Gastroesophageal sphincter (tissue), 4 donors: ENCODE measurements at regions not wholly inside any gene's neighbourhood (a gene's known extent, or its start where the extent isn't known, plus 50 kb on each side); places are given as distances from the start of the nearest gene placed in this dataset.

Experiments
- ATAC-seq: fragments of 150-250 bp; one replicate; pipeline ENCODE4 v1.9.1; 2016; ENCODE audit warnings: mild to moderate bottlenecking, moderate library complexity
- H3K27ac ChIP-seq, 4 donors: fragments of 200-600 bp; sonication (generic) in 3 of 4; 1 replicate in 3 of 4; 2 replicates in 1 of 4; pipeline ENCODE4 v1.5.1; 2016 to 2019
- H3K27me3 ChIP-seq: fragments of 200-600 bp; sonication (generic); one replicate; pipeline ENCODE4 v1.5.1; 2019
- H3K36me3 ChIP-seq, 2 donors: fragments of 200-600 bp; sonication (generic); one replicate each; pipeline ENCODE4 v1.5.1; 2019; ENCODE audit warnings: control low read depth in 1 of 2
- H3K4me1 ChIP-seq, 3 donors: fragments of 200-600 bp; sonication (generic); 1 replicate in 2 of 3; 2 replicates in 1 of 3; pipeline ENCODE4 v1.5.1; 2016 to 2019; ENCODE audit warnings: control low read depth in 2 of 3
- H3K4me3 ChIP-seq, 2 donors: fragments of 200-600 bp; sonication (generic); one replicate each; pipeline ENCODE4 v1.5.1; 2019; ENCODE audit warnings: mild to moderate bottlenecking in 1 of 2, moderate library complexity in 1 of 2
- H3K9me3 ChIP-seq, 3 donors: fragments of 200-600 bp; sonication (generic); one replicate each; pipeline ENCODE4 v1.5.1; 2017 to 2019; ENCODE audit warnings: control low read depth in 2 of 3
- EP300 ChIP-seq: sonication (generic); formaldehyde crosslinking; IDR thresholded peaks from one replicate; pipeline ENCODE4 v1.6.1; 2017; ENCODE audit warnings: antibody characterized with exemption, mild to moderate bottlenecking
- POLR2A ChIP-seq, 2 donors: fragments of 450-650 bp; IDR thresholded peaks; one replicate each; pipeline ENCODE4 v1.6.1; 2017; ENCODE audit warnings: antibody characterized with exemption in 2 of 2, mild to moderate bottlenecking in 2 of 2, moderate library complexity in 1 of 2
- POLR2AphosphoS5 ChIP-seq: sonication (generic); formaldehyde crosslinking; IDR thresholded peaks from one replicate; pipeline ENCODE4 v1.6.1; 2017; ENCODE audit warnings: antibody characterized with exemption
- WGBS, 2 donors: methylation state at CpG; one replicate each; pipeline ENCODE4 v1.1.5; 2018; ENCODE audit warnings: low coverage in 1 of 2; 5-methylcytosine and 5-hydroxymethylcytosine counted together
- TF ChIP-seq, protein P1 (sequence below), 4 experiments: fragments of 200-600 bp in 2 of 4; fragments of 450-650 bp in 2 of 4; sonication (generic) in 1 of 4; IDR thresholded peaks; one replicate each; pipeline ENCODE4 v1.5.1; 2017 to 2019; ENCODE audit warnings: antibody characterized with exemption in 4 of 4, mild to moderate bottlenecking in 2 of 4, moderate library complexity in 2 of 4

DNA sequence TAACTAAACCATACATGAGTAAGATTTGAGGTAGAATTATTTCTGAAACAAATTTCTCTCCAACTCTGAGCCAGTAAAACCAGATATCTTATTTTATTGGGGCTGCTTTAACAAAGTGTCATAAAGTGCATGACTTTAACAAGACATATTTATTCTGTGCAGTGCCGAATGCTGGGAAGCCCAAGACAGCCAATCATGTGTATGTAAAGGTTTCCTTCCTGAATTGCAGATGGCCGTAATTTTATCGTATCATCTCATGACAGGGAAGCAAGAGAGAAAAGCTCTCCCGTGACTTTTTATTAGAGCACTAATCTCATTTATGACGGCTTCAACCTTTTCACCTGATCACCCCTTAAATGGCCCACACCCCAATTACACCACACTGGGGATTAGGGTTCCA, 777.9 kb downstream of the TMEM121 start:
- no peak for TF ChIP-seq POLR2A (IDR thresholded peaks at IDR 0.05)
- no peak for TF ChIP-seq EP300
- no peak for TF ChIP-seq POLR2AphosphoS5
- TF ChIP-seq, protein P1, sequence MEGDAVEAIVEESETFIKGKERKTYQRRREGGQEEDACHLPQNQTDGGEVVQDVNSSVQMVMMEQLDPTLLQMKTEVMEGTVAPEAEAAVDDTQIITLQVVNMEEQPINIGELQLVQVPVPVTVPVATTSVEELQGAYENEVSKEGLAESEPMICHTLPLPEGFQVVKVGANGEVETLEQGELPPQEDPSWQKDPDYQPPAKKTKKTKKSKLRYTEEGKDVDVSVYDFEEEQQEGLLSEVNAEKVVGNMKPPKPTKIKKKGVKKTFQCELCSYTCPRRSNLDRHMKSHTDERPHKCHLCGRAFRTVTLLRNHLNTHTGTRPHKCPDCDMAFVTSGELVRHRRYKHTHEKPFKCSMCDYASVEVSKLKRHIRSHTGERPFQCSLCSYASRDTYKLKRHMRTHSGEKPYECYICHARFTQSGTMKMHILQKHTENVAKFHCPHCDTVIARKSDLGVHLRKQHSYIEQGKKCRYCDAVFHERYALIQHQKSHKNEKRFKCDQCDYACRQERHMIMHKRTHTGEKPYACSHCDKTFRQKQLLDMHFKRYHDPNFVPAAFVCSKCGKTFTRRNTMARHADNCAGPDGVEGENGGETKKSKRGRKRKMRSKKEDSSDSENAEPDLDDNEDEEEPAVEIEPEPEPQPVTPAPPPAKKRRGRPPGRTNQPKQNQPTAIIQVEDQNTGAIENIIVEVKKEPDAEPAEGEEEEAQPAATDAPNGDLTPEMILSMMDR (IDR thresholded peaks at IDR 0.05) = no peak
- ATAC-seq = no peak
- Histone ChIP-seq H3K36me3 (no peaks in the 10 kb centered on the region), H3K27ac (no peak overlapping the region), H3K4me1 (no peaks in the 10 kb centered on the region), H3K4me3 (no peak overlapping the region), H3K9me3 (peaks cover 0 to 3% (median 0%) of the 10 kb centered on the region in 3 donors), H3K27me3 (peaks cover 28% of the 10 kb centered on the region)
- WGBS, 2 donors = 70 to 92% methylated on average over 5 of the region's 5 CpGs

DNA sequence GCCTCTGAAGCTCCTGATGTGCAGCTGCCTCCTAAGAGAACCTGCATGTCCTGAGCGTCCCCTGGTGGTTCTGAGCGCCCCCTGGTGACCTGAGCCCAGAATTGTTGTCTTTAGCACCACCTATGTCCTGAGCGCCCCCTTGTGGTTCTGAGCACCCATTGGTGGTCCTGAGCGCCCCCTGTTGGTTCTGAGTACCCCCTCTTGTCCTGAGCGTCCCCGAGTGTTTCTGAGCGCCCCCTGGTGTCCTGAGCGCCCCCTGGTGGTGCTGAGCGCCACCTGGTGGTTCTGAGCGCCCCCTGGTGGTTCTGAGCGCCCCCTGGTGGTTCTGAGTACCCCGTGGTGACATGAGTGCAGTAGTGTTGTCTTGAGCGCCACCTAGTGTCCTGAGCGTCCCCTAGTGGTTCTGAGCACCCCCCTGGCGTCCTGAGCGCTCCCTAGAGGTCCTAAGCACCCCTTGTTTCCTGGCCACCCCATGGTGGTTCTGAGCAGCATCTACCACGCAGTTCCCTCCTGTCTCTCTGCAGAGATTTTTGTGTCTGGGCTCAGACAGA, 782.5 kb downstream of the TMEM121 start:
- TF ChIP-seq, protein P1 (IDR thresholded peaks at IDR 0.05) = peak in 1 of 4 experiments; percentile 32
- no peak for TF ChIP-seq EP300
- WGBS, 2 donors = 48% methylated on average over 4 of the region's 17 CpGs; no CpG with 5 or more reads in 1 of the 2 donors
- Histone ChIP-seq H3K36me3 (no peaks in the 10 kb centered on the region), H3K27me3 (peaks cover 24% of the 10 kb centered on the region), H3K4me3 (no peak overlapping the region), H3K9me3 (peaks cover 0 to 3% (median 0%) of the 10 kb centered on the region in 3 donors), H3K27ac (no peak overlapping the region), H3K4me1 (no peaks in the 10 kb centered on the region)
- ATAC-seq = no peak

DNA sequence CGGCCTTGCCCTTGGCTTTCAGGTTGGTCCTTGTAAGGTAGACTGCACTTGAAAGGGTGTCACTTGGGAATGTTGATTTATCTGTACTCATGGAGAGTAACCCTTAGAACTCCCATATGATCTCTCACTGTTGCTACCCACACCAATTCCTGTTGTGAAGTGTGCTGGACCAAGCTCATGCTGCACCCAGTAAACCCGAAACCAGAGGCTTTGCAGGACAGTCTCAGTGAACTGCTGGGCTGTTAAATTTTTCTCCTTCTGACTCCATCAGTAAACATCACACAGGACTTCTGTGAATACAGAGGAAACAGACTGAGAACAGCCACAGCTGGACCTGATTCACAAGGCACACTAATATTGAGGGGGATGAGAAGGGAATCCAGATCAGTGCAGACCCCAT, 783.0 kb downstream of the TMEM121 start:
- Histone ChIP-seq H3K27ac (no peak overlapping the region), H3K4me3 (no peak overlapping the region), H3K36me3 (no peaks in the 10 kb centered on the region), H3K4me1 (no peaks in the 10 kb centered on the region), H3K27me3 (peaks cover 23% of the 10 kb centered on the region), H3K9me3 (peaks cover 0 to 2% (median 0%) of the 10 kb centered on the region in 3 donors)
- ATAC-seq = no peak
- TF ChIP-seq EP300 (no peak), POLR2A (IDR thresholded peaks at IDR 0.05) (no peak), POLR2AphosphoS5 (no peak)
- TF ChIP-seq, protein P1 (IDR thresholded peaks at IDR 0.05) = no peak
- whole genome bisulfite sequencing, 2 donors = 100% methylated on average over 1 to 2 of the region's 2 CpGs

DNA sequence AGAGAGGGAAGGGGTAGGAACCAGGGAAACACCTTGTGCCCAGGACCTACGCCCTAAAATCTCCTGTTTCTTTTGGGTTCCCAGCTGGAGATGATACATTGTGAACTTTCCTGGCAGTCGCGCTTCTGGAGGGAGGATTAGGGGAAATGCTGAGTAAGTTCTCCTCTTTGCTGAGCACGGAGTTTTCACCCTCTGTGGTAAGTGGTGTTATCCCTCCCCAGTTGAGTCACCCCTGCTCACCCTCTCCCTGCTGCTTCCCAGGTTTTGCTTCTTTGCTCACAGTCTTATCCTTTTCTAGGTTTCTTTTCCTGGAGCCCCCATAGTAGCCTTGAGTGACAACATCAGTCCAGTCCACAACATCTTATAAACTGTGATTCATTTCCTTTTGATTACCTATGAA, 789.1 kb downstream of the TMEM121 start:
- Histone ChIP-seq H3K9me3 (no peaks in the 10 kb centered on the region), H3K27me3 (peaks cover 13% of the 10 kb centered on the region), H3K36me3 (no peaks in the 10 kb centered on the region), H3K27ac (no peak overlapping the region), H3K4me1 (no peaks in the 10 kb centered on the region), H3K4me3 (no peak overlapping the region)
- ATAC-seq = no peak
- TF ChIP-seq, protein P1 (IDR thresholded peaks at IDR 0.05) = no peak
- TF ChIP-seq EP300 = no peak
- TF ChIP-seq POLR2A (IDR thresholded peaks at IDR 0.05) = no peak
- no peak for TF ChIP-seq POLR2AphosphoS5
- 0% methylated on average over 1 to 2 of the region's 4 CpGs for WGBS, 2 donors

DNA sequence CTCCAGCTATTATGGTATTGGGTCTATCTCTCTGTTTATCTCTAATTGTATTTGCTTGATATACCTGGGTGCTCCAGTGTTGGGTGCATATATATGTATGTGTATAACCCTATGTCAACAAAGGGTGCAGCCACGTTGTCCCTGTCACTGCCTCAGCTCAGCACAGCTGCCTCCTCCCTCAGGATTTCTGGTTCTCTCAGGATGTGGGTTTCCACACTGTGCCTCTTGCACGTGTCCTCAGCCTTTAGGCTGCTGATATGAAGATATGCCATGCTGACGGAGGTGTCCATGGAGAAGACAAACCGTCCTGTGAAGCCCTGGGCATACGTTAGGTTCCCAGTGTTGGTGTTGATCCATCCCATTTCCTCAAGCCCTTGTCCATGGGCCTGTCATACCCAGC, 791.2 kb downstream of the TMEM121 start:
- WGBS, 2 donors = 44 to 51% methylated on average over 2 to 3 of the region's 5 CpGs
- Histone ChIP-seq H3K9me3 (no peaks in the 10 kb centered on the region), H3K27ac (no peak overlapping the region), H3K4me3 (no peak overlapping the region), H3K27me3 (peaks cover 13% of the 10 kb centered on the region), H3K36me3 (no peaks in the 10 kb centered on the region), H3K4me1 (no peaks in the 10 kb centered on the region)
- TF ChIP-seq POLR2A (IDR thresholded peaks at IDR 0.05) = no peak
- TF ChIP-seq POLR2AphosphoS5 = no peak
- TF ChIP-seq EP300 = no peak
- TF ChIP-seq, protein P1 (IDR thresholded peaks at IDR 0.05) = no peak
- ATAC-seq = no peak
